ENCODE measurements at regions not wholly inside any gene's neighbourhood (a gene's known extent, or its start where the extent isn't known, plus 50 kb on each side); places are given as distances from the start of the nearest gene placed in this dataset.

- TF ChIP-seq ZFP30 (CRISPR knock-in tag; IDR thresholded peaks at IDR 0.05) (no peak), ZFP3 (CRISPR knock-in tag; IDR thresholded peaks at IDR 0.05) (no peak), ZC3H10 (CRISPR knock-in tag; IDR thresholded peaks at IDR 0.05) (no peak), ARNTL (CRISPR knock-in tag; IDR thresholded peaks at IDR 0.05; ENCODE audit: borderline replicate concordance, low read depth) (no peak), OSR1 (CRISPR knock-in tag; IDR thresholded peaks at IDR 0.05) (no peak), CREB5 (CRISPR knock-in tag; IDR thresholded peaks at IDR 0.05; ENCODE audit: low read depth) (no peak), RARB (CRISPR knock-in tag; IDR thresholded peaks at IDR 0.05) (no peak), BACH2 (CRISPR knock-in tag; IDR thresholded peaks at IDR 0.05; ENCODE audit: borderline replicate concordance) (no peak)
Observed at GRCh38 chr15:20659265-20659664, 117.7 kb upstream of the GOLGA6L6 start.

All from SK-N-SH treated with all-trans-retinoic acid at 6 μM for 48 hours (cell line).